Stimulated activated CD4-positive, alpha-beta T cell treated with anti-CD3 and anti-CD28 coated beads, Interleukin-4, amount 100 ng/mL, for 24 hours (primary cell): ENCODE measurements at regions not wholly inside any gene's neighbourhood (a gene's known extent, or its start where the extent isn't known, plus 50 kb on each side); places are given as distances from the start of the nearest gene placed in this dataset.

Experiments used
- DNase-seq: peaks from one replicate; pipeline ENCODE4 v3.0.0-alpha.2; 2020

DNA sequence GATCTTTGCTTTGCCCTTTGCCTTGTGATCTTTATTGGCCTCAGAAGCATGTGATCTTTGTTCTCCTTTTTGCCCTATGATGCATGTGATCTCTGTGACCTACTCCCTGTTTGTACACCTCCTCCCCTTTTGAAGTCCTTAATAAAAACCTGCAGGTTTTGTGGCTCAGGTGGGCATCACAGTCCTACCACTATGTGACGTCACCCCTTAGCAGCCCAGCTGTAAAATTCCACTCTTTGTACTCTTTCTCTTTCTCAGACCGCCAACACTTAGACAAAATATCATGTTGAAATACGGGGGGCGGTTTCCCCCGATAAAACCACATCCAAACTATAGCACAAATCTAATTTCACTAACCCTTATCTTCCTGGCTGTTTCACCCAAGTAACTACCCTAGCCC, 76.7 kb upstream of the RAPGEF4 start:
- no peak for DNase-seq

DNA sequence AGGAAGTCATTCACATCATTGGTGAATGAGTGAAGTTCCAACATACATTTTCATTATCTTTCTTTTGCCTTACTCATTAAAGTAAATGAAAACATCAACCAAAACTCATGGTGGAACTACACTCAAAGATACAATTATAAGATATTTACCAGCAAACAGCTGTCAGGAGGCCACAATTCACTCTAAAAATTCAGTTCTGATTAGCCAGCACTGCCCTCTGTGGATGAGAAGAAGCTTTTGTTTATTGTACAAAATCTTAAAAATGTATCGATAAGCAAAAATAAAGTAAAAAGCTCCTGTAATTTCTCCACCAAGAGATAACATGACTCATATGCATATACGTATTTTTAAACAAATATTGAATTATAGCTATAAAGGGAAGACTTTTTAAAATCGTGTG, 73.5 kb upstream of the RAPGEF4 start:
- no peak for DNase-seq

DNA sequence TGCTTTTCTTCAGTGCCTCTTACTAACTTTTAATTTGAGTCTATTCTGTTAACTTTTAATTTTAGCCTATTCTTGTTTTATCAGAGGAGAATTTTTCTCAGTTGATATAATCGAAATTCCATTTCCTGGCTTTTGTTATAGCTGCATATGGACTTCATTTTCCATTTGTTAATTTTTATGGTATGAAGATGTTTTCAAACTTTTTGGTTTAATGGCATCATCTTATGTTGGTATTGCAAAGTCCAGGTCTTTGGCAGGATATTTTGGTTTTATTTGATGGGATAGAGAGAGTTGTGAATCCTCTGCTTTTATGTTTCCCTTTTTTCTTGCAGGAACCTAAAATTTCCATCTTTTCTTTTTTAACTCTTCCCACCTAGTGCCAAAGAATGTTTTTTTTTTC, 70.9 kb upstream of the RAPGEF4 start:
- DNase-seq: no peak

DNA sequence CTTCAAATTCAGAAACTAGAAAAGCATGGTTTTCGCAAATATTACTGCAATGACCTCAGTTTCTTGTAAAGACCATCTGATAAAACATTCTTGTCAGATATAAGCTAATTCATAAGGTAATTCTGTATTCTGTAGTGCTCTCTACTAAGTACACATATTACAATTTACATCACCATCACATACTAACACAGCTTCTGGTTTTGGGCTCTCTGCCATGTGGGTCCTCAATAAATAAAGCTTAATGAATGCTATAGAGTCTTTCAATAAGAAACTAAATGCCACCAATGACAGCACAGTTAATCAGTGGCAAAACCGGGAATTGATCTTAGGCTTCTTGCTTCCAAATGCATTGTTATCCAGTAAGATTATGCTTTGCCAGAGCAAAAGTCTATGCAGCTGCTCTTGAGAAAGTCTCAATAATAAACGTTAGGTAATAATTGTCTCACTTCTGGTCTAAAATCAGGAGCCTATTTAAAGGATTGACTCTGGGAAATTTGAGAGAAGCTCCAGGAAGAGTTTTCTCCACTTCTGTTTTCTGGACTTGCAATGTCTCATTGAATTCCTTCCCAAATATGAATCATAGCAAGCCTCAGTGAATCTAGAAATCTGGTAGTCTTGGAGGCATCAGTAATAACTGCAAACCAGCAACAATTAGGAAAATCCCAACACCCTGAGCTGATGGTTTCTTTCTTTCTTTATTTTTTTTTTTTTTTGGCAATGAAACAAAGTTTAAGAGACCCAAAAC, 67.9 kb upstream of the RAPGEF4 start:
- no peak for DNase-seq

DNA sequence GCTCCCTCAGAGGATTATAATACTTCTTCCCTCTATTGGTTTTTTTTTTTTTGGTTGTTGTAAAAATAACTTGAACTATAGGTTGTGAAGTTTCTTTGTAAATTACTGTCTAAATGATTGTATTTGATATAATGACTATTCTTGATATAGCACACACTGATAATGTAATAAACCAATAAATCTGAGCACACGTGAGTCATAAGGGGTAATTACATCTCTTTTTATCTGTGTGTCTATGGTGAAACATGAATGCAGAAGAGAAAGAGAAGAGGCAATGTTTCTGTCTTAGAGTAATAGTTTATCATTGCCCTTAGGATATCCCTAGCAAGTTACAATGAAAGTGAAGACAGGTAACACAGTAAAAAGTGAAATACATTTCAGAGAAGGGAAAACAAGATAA, 64.1 kb upstream of the RAPGEF4 start:
- no peak for DNase-seq

DNA sequence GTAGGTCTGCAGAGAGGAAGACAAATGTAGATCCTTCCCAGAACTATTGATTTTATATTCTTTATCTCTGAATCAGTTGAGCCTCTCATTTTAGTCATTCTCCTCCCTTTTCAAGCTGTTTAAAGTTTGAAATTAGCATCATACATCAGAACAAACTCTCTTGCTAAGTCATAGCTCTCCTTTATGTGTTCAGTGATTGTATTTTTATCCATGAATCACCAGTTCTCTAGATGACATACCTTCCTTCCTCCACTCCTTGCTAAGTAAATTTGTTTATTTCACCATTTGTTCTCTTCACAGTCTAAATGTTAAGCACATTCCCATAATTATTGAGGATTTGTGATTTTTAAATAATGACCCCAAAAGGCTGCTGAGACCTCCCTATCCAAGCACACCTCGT, 63.5 kb upstream of the RAPGEF4 start:
- DNase-seq: no peak

DNA sequence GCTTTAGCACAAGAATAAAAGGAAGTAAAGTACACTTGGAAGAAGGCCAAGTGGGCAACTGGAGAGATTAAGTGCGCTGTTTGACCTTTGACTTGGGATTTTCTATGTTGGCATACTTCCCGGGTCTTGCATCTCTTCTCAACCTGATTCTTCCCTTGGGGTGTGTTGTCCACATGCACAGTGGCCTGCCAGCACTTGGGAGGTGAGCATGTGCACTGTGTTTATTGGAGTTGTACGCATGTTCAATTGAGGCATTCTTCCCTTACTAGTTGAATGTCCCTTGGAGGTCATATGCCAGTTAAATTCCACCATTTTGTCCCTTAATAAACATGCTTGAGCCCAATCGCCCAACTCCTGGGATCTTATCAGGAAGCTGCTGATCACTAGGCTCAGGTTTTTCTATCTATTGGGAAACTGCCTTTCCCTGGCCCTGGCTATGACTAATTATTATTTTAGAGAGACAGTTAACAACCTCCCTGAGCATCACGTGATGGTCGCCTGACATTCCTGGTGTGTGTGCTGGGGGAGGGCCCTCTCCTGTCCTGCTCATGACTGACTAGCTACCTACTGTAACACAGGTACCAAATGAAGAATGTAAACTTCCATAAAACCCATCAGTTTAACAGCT, 62.5 kb upstream of the RAPGEF4 start:
- no peak for DNase-seq

DNA sequence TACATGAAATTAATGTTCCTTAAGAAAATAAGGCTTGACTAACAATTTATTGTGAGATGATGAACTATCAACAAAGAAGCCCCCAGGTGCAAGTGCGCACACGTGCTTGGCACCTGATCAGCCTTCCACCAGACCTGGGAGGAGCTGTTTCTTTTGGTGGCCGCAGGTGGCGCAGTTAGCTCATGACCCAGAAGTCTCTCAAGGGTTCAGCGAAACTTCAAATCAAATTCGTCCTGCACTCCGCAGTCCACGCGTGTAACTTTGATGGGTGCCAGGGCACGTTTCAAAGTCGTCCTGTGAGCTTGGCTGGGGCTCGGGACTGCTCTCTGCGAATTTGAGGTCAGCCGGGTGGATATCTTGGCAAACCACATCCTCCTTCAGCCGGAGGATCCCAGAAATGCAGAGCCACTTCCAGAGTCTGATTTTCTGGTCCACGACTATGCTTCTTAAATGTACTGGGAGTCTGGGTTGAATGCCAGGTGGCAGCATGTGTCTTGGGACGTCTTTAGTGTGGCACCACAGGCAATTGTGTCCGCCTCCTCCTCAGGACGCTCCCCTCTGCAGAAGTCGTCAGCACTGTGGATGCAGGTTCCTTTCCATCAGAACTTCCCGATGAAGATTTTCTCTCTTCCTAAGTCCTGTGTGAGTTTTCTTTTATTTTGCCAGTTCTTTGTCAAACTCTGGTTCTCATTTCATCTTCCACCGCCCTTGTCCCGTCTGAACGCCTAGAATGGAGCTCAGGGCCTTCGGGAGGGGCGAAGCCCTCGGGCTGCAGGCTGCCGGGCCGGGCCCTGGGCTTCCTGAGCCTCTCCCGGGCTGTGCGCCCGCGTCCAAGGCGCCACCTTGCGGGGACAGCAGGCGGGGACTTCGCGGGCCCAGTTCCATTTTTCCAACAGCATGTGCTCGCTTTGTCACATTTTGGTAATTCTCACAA, 61.3 kb upstream of the RAPGEF4 start:
- peak; percentile 26 for DNase-seq

DNA sequence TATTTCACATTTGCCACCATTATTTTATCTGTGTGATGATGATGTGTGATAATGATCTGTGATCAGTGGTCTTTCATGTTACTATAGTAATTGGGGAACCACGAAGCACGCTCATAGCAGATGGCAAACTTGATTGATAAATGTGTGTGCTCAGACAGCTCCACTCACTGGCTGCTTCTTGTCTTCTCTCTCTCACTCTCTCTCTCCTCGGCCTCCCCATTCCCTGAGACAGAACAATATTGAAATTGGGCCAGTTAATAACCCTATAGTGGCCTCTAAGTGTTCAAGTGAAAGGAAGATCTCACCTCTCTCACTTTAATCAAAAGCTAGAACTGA, 60.7 kb upstream of the RAPGEF4 start:
- DNase-seq: no peak

DNA sequence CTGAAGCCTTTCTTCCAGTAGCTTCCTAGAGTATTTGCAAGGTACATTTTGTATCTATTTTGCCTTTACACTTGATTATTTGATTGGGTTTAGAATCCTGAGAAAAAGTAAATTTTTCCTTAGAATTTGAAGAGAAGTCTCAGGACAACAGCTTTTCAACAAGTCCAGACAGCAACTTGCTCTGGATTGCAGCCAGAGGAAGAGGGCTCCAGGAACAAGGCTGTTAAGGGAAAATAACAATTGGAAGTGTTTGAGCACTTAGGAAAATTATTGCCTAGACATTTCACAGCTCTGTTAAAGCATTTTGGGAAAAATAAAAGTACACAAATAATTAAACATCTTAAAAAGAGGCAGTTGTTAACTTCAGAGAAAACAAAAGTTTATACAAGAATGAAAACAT, 58.3 kb upstream of the RAPGEF4 start:
- DNase-seq: no peak

DNA sequence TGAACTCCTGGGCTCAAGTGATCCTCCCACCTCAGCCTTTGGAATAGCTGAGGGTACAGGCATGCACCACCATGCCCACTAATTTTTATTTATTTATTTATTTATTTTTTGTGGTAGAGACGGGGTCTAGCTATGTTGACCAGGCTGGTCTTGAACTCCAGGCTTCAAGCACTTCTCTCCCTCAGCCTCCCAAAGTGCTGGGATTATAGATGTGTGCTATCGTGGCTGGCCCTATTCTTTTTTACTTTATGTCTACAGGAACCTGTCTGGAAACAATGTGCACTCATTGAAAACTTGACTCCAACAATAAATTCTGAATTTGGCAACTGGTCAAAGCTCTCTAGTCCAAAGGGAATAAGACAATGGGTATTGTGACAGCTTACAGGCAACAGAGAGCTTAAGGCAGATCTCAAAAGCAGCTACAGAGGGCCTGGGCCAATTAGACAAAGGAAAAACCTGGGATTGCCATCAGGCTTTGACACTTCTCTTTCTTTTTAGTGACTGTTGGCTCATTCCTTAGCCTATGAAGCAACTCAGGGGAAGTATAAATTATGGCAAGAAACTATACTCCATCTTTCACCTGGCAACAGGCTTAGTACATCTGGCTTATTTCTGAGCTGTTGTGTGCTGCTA, 55.1 kb upstream of the RAPGEF4 start:
- no peak for DNase-seq

DNA sequence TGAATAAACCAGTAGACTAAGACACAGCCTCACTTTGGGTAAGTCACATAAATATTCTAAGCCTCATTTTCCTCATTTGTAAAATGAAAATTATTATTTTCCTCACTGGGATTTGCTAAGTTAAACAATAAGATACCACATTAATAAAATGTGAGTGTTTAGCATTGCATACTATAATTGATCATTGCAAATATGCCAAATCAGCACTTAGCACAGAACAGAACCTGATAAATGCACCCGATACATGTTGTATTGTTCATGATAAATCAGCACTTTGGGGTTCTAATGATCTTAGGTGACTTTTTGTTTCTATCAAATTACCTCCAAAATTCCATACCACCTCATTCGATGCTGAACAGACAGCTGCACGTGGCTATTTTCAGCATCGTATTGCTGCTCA, 50.2 kb upstream of the RAPGEF4 start:
- no peak for DNase-seq
